ENCODE measurements at regions not wholly inside any gene's neighbourhood (a gene's known extent, or its start where the extent isn't known, plus 50 kb on each side); places are given as distances from the start of the nearest gene placed in this dataset.
A peak's percentile ranks its signal among the peaks of the same experiment; 100 is the strongest.

DNA sequence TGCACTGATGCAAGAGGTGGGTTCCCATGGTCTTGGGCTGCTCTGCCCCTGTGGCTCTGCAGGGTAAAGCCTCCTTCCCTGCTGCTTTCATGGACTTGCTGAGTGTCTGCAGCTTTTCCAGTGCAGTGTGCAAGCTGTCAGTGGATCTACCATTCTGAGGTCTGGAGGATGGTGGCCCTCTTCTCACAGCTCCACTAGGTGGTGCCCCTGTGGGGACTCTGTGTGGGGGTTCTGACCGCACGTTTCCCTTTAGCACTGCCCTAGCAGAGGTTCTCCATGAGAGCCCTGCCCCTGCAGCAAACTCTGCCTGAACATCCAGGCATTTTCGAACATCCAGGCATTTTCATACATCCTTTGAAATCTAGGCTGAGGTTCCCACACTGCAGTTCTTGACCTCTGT, 329.8 kb upstream of the NAALADL2 start:
- H3K27ac ChIP-seq (ENCODE audit: low read depth, low read length): no peak overlapping the region
- H3K4me3 ChIP-seq (ENCODE audit: insufficient read depth, low read length): no peak overlapping the region
- H3K4me2 ChIP-seq (ENCODE audit: insufficient read depth, low read length): no peak overlapping the region
- no peak for DNase-seq (ENCODE audit: insufficient read length, low spot score, missing footprints)
- H3K9me3 ChIP-seq (ENCODE audit: low read depth, low read length): no peaks in the 10 kb centered on the region
- H3K36me3 ChIP-seq (ENCODE audit: insufficient read depth, low read length): no peaks in the 10 kb centered on the region
- no peaks in the 10 kb centered on the region for H4K20me1 ChIP-seq (ENCODE audit: insufficient read depth, low read length)
- H3K79me2 ChIP-seq (ENCODE audit: insufficient read depth, low read length): no peaks in the 10 kb centered on the region
- TF ChIP-seq, protein P1, sequence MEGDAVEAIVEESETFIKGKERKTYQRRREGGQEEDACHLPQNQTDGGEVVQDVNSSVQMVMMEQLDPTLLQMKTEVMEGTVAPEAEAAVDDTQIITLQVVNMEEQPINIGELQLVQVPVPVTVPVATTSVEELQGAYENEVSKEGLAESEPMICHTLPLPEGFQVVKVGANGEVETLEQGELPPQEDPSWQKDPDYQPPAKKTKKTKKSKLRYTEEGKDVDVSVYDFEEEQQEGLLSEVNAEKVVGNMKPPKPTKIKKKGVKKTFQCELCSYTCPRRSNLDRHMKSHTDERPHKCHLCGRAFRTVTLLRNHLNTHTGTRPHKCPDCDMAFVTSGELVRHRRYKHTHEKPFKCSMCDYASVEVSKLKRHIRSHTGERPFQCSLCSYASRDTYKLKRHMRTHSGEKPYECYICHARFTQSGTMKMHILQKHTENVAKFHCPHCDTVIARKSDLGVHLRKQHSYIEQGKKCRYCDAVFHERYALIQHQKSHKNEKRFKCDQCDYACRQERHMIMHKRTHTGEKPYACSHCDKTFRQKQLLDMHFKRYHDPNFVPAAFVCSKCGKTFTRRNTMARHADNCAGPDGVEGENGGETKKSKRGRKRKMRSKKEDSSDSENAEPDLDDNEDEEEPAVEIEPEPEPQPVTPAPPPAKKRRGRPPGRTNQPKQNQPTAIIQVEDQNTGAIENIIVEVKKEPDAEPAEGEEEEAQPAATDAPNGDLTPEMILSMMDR (IDR thresholded peaks at IDR 0.05; ENCODE audit: extremely low read depth, low read depth, low read length): no peak
- H3K27me3 ChIP-seq (ENCODE audit: insufficient read depth, low read length): no peaks in the 10 kb centered on the region
- no peak overlapping the region for H2AFZ ChIP-seq (ENCODE audit: low read length)
- H3K4me1 ChIP-seq (ENCODE audit: insufficient read depth, low read length): peaks cover 5% of the 10 kb centered on the region

DNA sequence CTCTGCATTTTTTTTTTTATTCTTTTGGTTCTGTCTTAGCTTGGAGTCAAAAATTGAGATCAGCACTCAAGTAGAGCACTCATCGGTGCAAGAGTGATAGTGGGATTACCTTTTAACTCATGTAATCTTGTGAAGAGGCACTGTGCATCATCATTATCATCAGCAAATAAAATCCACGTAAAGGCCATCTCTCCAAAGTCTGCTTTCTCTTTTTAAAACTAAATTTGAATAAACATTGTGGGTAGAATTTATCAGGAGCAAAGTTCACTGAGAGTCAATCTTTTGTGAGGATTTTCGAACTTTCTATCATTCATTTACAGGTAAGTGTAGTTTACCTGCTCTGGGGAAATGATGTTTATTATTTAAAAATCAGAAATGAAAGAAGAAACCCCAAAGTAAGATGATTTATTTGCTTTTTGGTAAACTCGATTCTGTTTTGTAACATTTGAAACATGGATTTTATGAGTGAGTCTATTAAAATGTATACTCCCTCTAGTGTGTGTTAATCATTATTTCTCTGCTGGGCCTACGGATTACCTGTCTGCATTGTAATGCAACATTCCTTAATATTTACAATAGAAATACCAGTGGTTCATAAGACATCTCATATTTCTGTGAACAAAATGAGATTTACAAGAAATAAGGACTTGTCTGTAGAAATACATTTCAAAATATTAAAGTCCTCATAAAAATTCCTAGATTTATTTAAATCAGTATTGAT, 327.7 kb upstream of the NAALADL2 start:
- Histone ChIP-seq H3K36me3 (ENCODE audit: insufficient read depth, low read length) (no peaks in the 10 kb centered on the region), H3K9me3 (ENCODE audit: low read depth, low read length) (no peaks in the 10 kb centered on the region), H4K20me1 (ENCODE audit: insufficient read depth, low read length) (no peaks in the 10 kb centered on the region), H2AFZ (ENCODE audit: low read length) (no peak overlapping the region), H3K4me2 (ENCODE audit: insufficient read depth, low read length) (no peak overlapping the region), H3K27ac (ENCODE audit: low read depth, low read length) (no peak overlapping the region), H3K4me1 (ENCODE audit: insufficient read depth, low read length) (peaks cover 5% of the 10 kb centered on the region), H3K4me3 (ENCODE audit: insufficient read depth, low read length) (no peak overlapping the region), H3K79me2 (ENCODE audit: insufficient read depth, low read length) (no peaks in the 10 kb centered on the region), H3K27me3 (ENCODE audit: insufficient read depth, low read length) (no peaks in the 10 kb centered on the region)
- DNase-seq (ENCODE audit: insufficient read length, low spot score, missing footprints): no peak
- TF ChIP-seq, protein P1 (IDR thresholded peaks at IDR 0.05; ENCODE audit: extremely low read depth, low read depth, low read length): no peak

DNA sequence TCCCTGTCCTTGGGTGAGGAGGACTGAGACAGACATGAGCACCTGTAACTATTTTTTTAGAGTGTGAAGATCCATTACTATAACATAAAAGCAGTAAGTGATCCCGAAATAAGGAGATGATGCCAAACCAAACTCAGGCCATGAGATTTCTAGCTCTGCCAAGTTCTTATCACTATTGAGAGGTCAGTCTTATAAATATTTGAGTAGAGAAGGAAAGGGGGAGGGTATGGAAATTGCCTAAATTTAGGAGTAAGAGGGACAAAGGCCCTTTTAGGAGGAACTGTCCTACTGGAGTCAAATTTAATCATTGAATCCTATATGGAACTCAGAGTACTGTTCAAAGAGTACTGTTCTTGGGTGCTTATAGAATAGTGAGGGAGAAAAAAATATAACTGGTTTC, 326.9 kb upstream of the NAALADL2 start:
- Histone ChIP-seq H3K36me3 (ENCODE audit: insufficient read depth, low read length) (no peaks in the 10 kb centered on the region), H3K4me3 (ENCODE audit: insufficient read depth, low read length) (no peak overlapping the region), H3K4me1 (ENCODE audit: insufficient read depth, low read length) (peaks cover 5% of the 10 kb centered on the region), H3K27me3 (ENCODE audit: insufficient read depth, low read length) (no peaks in the 10 kb centered on the region), H3K27ac (ENCODE audit: low read depth, low read length) (no peak overlapping the region), H4K20me1 (ENCODE audit: insufficient read depth, low read length) (no peaks in the 10 kb centered on the region), H3K79me2 (ENCODE audit: insufficient read depth, low read length) (no peaks in the 10 kb centered on the region), H3K4me2 (ENCODE audit: insufficient read depth, low read length) (no peak overlapping the region), H2AFZ (ENCODE audit: low read length) (no peak overlapping the region), H3K9me3 (ENCODE audit: low read depth, low read length) (no peaks in the 10 kb centered on the region)
- TF ChIP-seq, protein P1 (IDR thresholded peaks at IDR 0.05; ENCODE audit: extremely low read depth, low read depth, low read length): no peak
- no peak for DNase-seq (ENCODE audit: insufficient read length, low spot score, missing footprints)

DNA sequence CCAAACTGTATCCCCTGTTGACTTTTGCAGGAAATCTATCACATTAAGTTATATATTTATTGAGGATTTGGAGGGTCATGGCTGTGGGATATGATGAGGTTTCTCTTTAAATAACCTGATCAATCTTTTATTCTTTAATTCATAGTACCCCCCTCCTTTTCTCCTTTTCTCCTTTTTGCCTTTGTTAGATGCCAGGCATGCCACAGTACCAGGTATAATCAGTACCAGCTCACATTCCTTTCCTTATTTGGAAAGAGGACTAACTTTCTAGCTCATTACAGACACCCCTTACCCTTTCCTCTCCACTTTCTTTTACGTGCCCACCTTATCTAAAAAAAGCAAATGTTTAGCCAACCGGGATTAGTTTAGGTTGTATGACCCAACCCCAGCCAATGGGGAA, 326.4 kb upstream of the NAALADL2 start:
- Histone ChIP-seq H3K27me3 (ENCODE audit: insufficient read depth, low read length) (no peaks in the 10 kb centered on the region), H4K20me1 (ENCODE audit: insufficient read depth, low read length) (no peaks in the 10 kb centered on the region), H2AFZ (ENCODE audit: low read length) (no peak overlapping the region), H3K4me2 (ENCODE audit: insufficient read depth, low read length) (peak overlapping the region; percentile 5), H3K79me2 (ENCODE audit: insufficient read depth, low read length) (no peaks in the 10 kb centered on the region), H3K27ac (ENCODE audit: low read depth, low read length) (peak overlapping the region; percentile 25), H3K4me1 (ENCODE audit: insufficient read depth, low read length) (peaks cover 5% of the 10 kb centered on the region), H3K4me3 (ENCODE audit: insufficient read depth, low read length) (no peak overlapping the region), H3K9me3 (ENCODE audit: low read depth, low read length) (no peaks in the 10 kb centered on the region), H3K36me3 (ENCODE audit: insufficient read depth, low read length) (no peaks in the 10 kb centered on the region)
- TF ChIP-seq, protein P1 (IDR thresholded peaks at IDR 0.05; ENCODE audit: extremely low read depth, low read depth, low read length): no peak
- DNase-seq (ENCODE audit: insufficient read length, low spot score, missing footprints): no peak
